ENCODE measurements at regions not wholly inside any gene's neighbourhood (a gene's known extent, or its start where the extent isn't known, plus 50 kb on each side); places are given as distances from the start of the nearest gene placed in this dataset.

DNA sequence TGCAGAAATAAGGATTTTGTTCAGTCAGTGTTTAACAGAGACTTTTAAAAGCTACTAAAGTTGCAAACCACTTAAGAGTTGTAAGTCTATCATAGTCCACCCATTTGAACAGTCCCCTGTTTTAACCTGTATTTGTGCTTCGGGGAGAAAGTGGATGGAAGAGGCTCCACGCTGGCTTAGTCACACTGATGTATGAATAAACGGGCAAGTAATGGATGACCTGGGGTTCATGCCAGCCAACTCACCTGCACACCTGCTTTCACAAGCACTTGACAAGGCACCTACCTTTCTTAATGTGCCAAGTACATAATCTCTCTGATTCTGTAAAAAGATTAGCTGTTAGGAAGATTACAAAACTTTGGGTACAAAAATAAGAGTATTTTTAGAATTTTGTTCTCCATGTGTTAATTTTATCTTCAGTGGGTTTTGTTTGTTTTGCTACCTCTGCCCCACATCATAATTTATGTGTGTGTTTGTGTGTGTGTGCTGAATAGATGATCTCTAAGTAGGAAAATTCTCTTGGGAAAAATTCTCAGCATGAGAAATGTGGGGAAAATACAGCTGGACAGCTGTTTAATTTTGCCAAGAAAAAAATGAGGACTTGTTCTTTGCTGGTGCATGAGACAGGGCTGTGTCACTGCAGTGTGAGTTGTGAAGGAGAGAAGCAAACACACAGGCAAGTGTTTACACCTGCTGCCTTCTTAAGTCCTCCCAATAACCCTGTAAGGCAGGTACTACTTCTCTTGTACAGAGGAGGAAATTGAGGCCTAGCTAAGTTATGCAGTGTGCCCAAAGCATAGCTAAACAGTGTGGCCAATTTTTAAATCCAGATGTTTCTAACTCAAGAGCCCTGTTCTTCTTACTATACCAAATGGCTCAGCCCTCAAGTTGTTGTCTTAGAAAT is 181.2 kb upstream of the IL12A start:
- TF ChIP-seq, protein P1, sequence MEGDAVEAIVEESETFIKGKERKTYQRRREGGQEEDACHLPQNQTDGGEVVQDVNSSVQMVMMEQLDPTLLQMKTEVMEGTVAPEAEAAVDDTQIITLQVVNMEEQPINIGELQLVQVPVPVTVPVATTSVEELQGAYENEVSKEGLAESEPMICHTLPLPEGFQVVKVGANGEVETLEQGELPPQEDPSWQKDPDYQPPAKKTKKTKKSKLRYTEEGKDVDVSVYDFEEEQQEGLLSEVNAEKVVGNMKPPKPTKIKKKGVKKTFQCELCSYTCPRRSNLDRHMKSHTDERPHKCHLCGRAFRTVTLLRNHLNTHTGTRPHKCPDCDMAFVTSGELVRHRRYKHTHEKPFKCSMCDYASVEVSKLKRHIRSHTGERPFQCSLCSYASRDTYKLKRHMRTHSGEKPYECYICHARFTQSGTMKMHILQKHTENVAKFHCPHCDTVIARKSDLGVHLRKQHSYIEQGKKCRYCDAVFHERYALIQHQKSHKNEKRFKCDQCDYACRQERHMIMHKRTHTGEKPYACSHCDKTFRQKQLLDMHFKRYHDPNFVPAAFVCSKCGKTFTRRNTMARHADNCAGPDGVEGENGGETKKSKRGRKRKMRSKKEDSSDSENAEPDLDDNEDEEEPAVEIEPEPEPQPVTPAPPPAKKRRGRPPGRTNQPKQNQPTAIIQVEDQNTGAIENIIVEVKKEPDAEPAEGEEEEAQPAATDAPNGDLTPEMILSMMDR (IDR thresholded peaks at IDR 0.05), result no peak
- TF ChIP-seq POLR2A (IDR thresholded peaks at IDR 0.05) (no peak), POLR2AphosphoS5 (IDR thresholded peaks at IDR 0.05) (no peak)
